K562 (cell line): ENCODE measurements at regions not wholly inside any gene's neighbourhood (a gene's known extent, or its start where the extent isn't known, plus 50 kb on each side); places are given as distances from the start of the nearest gene placed in this dataset.
A peak's percentile ranks its signal among the peaks of the same experiment; 100 is the strongest.

Experiments used
- ATAC-seq: fragments of 200-7000 bp; cut with Tn5 transposase; 3 replicates; pipeline ENCODE4 v1.9.1; 2020; ENCODE audit warnings: moderate library complexity
- BruUV-seq: library from RNA; stranded (reverse); fragments of 400-500 nt; replicated peaks from 2 replicates; lab custom pipeline; 2021; lab: Mats Ljungman, UMichigan
- CTCF ChIA-PET: fragments of 300-600 bp; formaldehyde crosslinking; extraction: SDS; loops from one replicate; lab custom pipeline; 2021; ENCODE audit warnings: low intra/inter-chr PET ratio; lab: Yijun Ruan, JAX
- POLR2A ChIA-PET: fragments of 300-600, 350-650 bp; sonication (Branson Sonifier 250); formaldehyde crosslinking; extraction: SDS; loops from one replicate; lab custom pipeline; 2021; ENCODE audit warnings: antibody characterized with exemption, inconsistent platforms; lab: Yijun Ruan, JAX
- DNase-seq, 4 experiments: peaks; one replicate each; pipeline versions ENCODE4 v3.0.0 to v3.0.0-alpha.2; 2011 to 2018; ENCODE audit warnings: low spot score in 3 of 4, mixed read lengths in 3 of 4; ENCODE audit errors: extremely low read depth in 1 of 4
- FAIRE-seq: peaks from 2 replicates; lab custom pipeline; 2011; peaks lifted over from hg19 to GRCh38; lab: Jason Lieb, UNC
- H2AFZ ChIP-seq: 2 replicates; pipeline ENCODE4 v1.6.0; 2011; ENCODE audit warnings: low read depth, low read length, control low read depth, inconsistent platforms
- H3K27ac ChIP-seq: fragments of 200-600 bp; 3 replicates; pipeline ENCODE4 v1.8.0; 2011; ENCODE audit warnings: low read depth, mild to moderate bottlenecking, control low read depth, inconsistent platforms, low read length, moderate library complexity, mixed read lengths; ENCODE audit errors: extremely low read depth
- H3K27me3 ChIP-seq, 2 experiments: fragments of 300-600 bp in 1 of 2; 2 replicates in 1 of 2; 3 replicates in 1 of 2; pipeline versions ENCODE4 v1.6.0 to v1.8.0; 2011; ENCODE audit warnings: inconsistent platforms in 2 of 2, low read length in 2 of 2, mild to moderate bottlenecking in 1 of 2, mixed read lengths in 1 of 2, moderate library complexity in 1 of 2; ENCODE audit not compliant: control insufficient read depth in 2 of 2, insufficient read depth in 2 of 2
- H3K36me3 ChIP-seq: fragments of 300-600 bp; 3 replicates; pipeline ENCODE4 v1.8.0; 2011; ENCODE audit warnings: mild to moderate bottlenecking, low read length, inconsistent platforms; ENCODE audit not compliant: control insufficient read depth, insufficient read depth
- H3K4me1 ChIP-seq, 2 experiments: fragments of 200-600 bp in 1 of 2; replicated peaks in 1 of 2; 2 replicates in 1 of 2; 3 replicates in 1 of 2; pipeline versions ENCODE4 v1.5.1 to v1.8.0; 2011; ENCODE audit warnings: inconsistent platforms in 2 of 2, low read length in 2 of 2, mild to moderate bottlenecking in 1 of 2, mixed read lengths in 1 of 2, moderate library complexity in 1 of 2; ENCODE audit not compliant: control insufficient read depth in 2 of 2, insufficient read depth in 2 of 2
- H3K4me2 ChIP-seq: 2 replicates; pipeline ENCODE4 v1.6.1; 2011; ENCODE audit warnings: low read length, control low read depth, inconsistent platforms, mixed read lengths; ENCODE audit not compliant: insufficient read depth
- H3K4me3 ChIP-seq: fragments of 200-600 bp; sonication (generic), shearing (Covaris generic); 2 replicates; pipeline ENCODE4 v1.5.1; 2016; ENCODE audit warnings: control low read depth, inconsistent platforms
- H3K79me2 ChIP-seq: fragments of 200-600 bp; 3 replicates; pipeline ENCODE4 v1.8.0; 2011; ENCODE audit warnings: low read length, inconsistent platforms; ENCODE audit not compliant: control insufficient read depth, insufficient read depth
- H3K9ac ChIP-seq, 2 experiments: 2 replicates each; pipeline versions ENCODE4 v1.6.0 to v1.6.1; 2011; ENCODE audit warnings: low read depth in 2 of 2, low read length in 2 of 2, control low read depth in 1 of 2, inconsistent platforms in 1 of 2, mild to moderate bottlenecking in 1 of 2, mixed read lengths in 1 of 2; ENCODE audit not compliant: insufficient read depth in 1 of 2
- H3K9me1 ChIP-seq: one replicate; pipeline ENCODE4 v1.6.0; 2011; ENCODE audit warnings: inconsistent platforms, mild to moderate bottlenecking, low read length, moderate library complexity; ENCODE audit not compliant: control insufficient read depth, insufficient read depth
- H3K9me3 ChIP-seq: replicated peaks from 2 replicates; pipeline ENCODE4 v1.5.1; 2011; ENCODE audit warnings: low read depth, low read length, inconsistent platforms; ENCODE audit not compliant: control insufficient read depth, insufficient read depth
- H4K20me1 ChIP-seq: replicated peaks from 2 replicates; pipeline ENCODE4 v1.6.1; 2011; ENCODE audit warnings: low read length, inconsistent platforms, mixed read lengths; ENCODE audit not compliant: control insufficient read depth, insufficient read depth
- CBFB ChIP-seq: sonication (generic); formaldehyde crosslinking; IDR thresholded peaks from 2 replicates; pipeline ENCODE4 v1.4.0; 2020; ENCODE audit warnings: mild to moderate bottlenecking, missing genetic modification reagents
- DPF2 ChIP-seq: fragments of 450-650 bp; IDR thresholded peaks from 2 replicates; pipeline ENCODE4 v1.6.1; 2016
- E2F8 ChIP-seq: fragments of 450-650 bp; IDR thresholded peaks from 2 replicates; pipeline ENCODE4 v1.7.1; 2018; ENCODE audit warnings: mild to moderate bottlenecking, low read depth; ENCODE audit not compliant: partially characterized antibody
- GABPA ChIP-seq: fragments of 200-800 bp; sonication (Bioruptor generic); conservative IDR thresholded peaks from 2 replicates; pipeline ENCODE4 v1.6.1; 2016; ENCODE audit warnings: low read depth, missing genetic modification characterization, missing compliant biosample characterization
- ID3 ChIP-seq, 2 experiments: fragments of 250-450 bp in 1 of 2; fragments of 450-650 bp in 1 of 2; sonication (Bioruptor Pico) in 1 of 2; IDR thresholded peaks; 2 replicates each; pipeline versions ENCODE4 v1.6.1 to v1.8.0; 2016 to 2021; ENCODE audit warnings: mild to moderate bottlenecking in 2 of 2, moderate library complexity in 2 of 2, missing compliant biosample characterization in 1 of 2, missing genetic modification characterization in 1 of 2
- MLLT1 ChIP-seq, 2 experiments: fragments of 450-650 bp; IDR thresholded peaks; 2 replicates each; pipeline ENCODE4 v1.6.1; 2016
- NR3C1 ChIP-seq: sonication (generic); formaldehyde crosslinking; IDR thresholded peaks from 2 replicates; pipeline ENCODE4 v1.8.1; 2022; ENCODE audit warnings: missing genetic modification reagents
- NRF1 ChIP-seq, 2 experiments: fragments of 450-650 bp; IDR thresholded peaks in 1 of 2; conservative IDR thresholded peaks in 1 of 2; 2 replicates each; pipeline ENCODE4 v1.6.1; 2014; ENCODE audit warnings: mild to moderate bottlenecking in 2 of 2
- OTX1 ChIP-seq: fragments of 450-650 bp; formaldehyde crosslinking; IDR thresholded peaks from 2 replicates; pipeline ENCODE4 v1.4.0; 2022; ENCODE audit warnings: mild to moderate bottlenecking
- PHF8 ChIP-seq: fragments of 200-600 bp; sonication (generic); IDR thresholded peaks from 2 replicates; pipeline ENCODE4 v1.6.1; 2012; ENCODE audit warnings: mixed run types, mild to moderate bottlenecking, inconsistent platforms, low read length, moderate library complexity, borderline replicate concordance
- RBM25 ChIP-seq: fragments of 200-400 bp; formaldehyde crosslinking; IDR thresholded peaks from 2 replicates; pipeline ENCODE4 v1.6.1; 2018; ENCODE audit warnings: low read length, low read depth, moderate library complexity; ENCODE audit not compliant: severe bottlenecking
- SMAD3 ChIP-seq: fragments of 450-650 bp; formaldehyde crosslinking; conservative IDR thresholded peaks from 2 replicates; pipeline ENCODE4 v1.4.0; 2020; ENCODE audit warnings: mild to moderate bottlenecking
- SRSF7 ChIP-seq: fragments of 200-400 bp; formaldehyde crosslinking; optimal IDR thresholded peaks from 2 replicates; pipeline ENCODE3; 2017; ENCODE audit warnings: mild to moderate bottlenecking, low read depth, low read length
- STAT5A ChIP-seq: IDR thresholded peaks from 2 replicates; pipeline ENCODE4 v1.6.1; 2012; ENCODE audit warnings: low read length, inconsistent platforms, borderline replicate concordance
- TAF1 ChIP-seq: IDR thresholded peaks from 2 replicates; pipeline ENCODE4 v1.6.1; 2011; ENCODE audit warnings: mild to moderate bottlenecking, low read length, moderate library complexity; ENCODE audit not compliant: insufficient read depth, control insufficient read depth, severe bottlenecking; ENCODE audit errors: extremely low read depth
- ZBTB12 ChIP-seq: fragments of 250-450 bp; sonication (Bioruptor Pico); IDR thresholded peaks from 2 replicates; pipeline ENCODE4 v1.4.0; 2020
- ZNF551 ChIP-seq: fragments of 250-450 bp; sonication (Bioruptor Pico); IDR thresholded peaks from 2 replicates; pipeline ENCODE4 v1.5.0; 2021; ENCODE audit warnings: mild to moderate bottlenecking, moderate library complexity
- ZNF76 ChIP-seq: fragments of 250-450 bp; sonication (Bioruptor Pico); IDR thresholded peaks from 2 replicates; pipeline ENCODE4 v1.4.0; 2020; ENCODE audit warnings: mild to moderate bottlenecking, moderate library complexity, borderline replicate concordance
- WGBS: fragments of 100-300 bp; shearing (Covaris generic); methylation state at CpG from one replicate; pipeline ENCODE4 v1.1.6; 2016; ENCODE audit warnings: low coverage, mixed read lengths; ENCODE audit not compliant: insufficient coverage; ENCODE audit errors: missing lambda C conversion rate; 5-methylcytosine and 5-hydroxymethylcytosine counted together
- in situ Hi-C: fragments of 300-500 bp; cut with MboI; formaldehyde crosslinking; loops from 4 replicates; pipeline ENCODE4 v1.15.0; 2018; ENCODE audit warnings: inconsistent platforms, mixed read lengths
- intact Hi-C: fragments of 100-400 bp; cut with micrococcal nuclease; formaldehyde crosslinking; loops from 2 replicates; pipeline ENCODE4 v1.14.2; 2022

GRCh38 chr1:201673093-201673492 is 134.2 kb downstream of the NAV1 start:
- no peaks in the 10 kb centered on the region; the same call in 1 of the 2 replicates for H4K20me1 ChIP-seq
- peaks cover 3 to 18% of the 10 kb centered on the region in 2 experiments; a peak in 4 of 5 replicates for H3K4me1 ChIP-seq
- H3K27me3 ChIP-seq = peaks cover 0 to 17% of the 10 kb centered on the region in 2 experiments; a peak in 3 of 5 replicates
- no peak overlapping the region for H3K9ac ChIP-seq
- no peaks in the 10 kb centered on the region; the same call in 2 of the 3 replicates for H3K79me2 ChIP-seq
- no peaks in the 10 kb centered on the region for H3K9me1 ChIP-seq
- H3K4me3 ChIP-seq = no peak overlapping the region
- peak; percentile 23 for FAIRE-seq
- no peak overlapping the region for H3K27ac ChIP-seq
- in situ Hi-C loops = no loop called here
- intact Hi-C loops = no loop called here
- ChIA-PET POLR2A (interaction anchor here (1.1 to 1.5 kb wide), 3 partner anchors 14 to 22 kb away, joined by 3 to 4 read pairs (median 3); no protein-coding TSS in a partner anchor), CTCF (no interaction called here)
- H3K9me3 ChIP-seq = no peaks in the 10 kb centered on the region
- ATAC-seq = no peak
- H2AFZ ChIP-seq = no peak overlapping the region
- no TSS peak for BruUV-seq
- DNase-seq = no peak
- no peak overlapping the region for H3K4me2 ChIP-seq
- no peaks in the 10 kb centered on the region for H3K36me3 ChIP-seq
- WGBS = 52% methylated on average over 9 of the region's 9 CpGs
- TF ChIP-seq SMAD3 = no peak
- no peak for TF ChIP-seq STAT5A
- no peak for TF ChIP-seq E2F8
- TF ChIP-seq ID3 (CRISPR knock-in tag; IDR thresholded peaks at IDR 0.05) = no peak
- TF ChIP-seq ID3 (tag; IDR thresholded peaks at IDR 0.05) = no peak
- no peak for TF ChIP-seq SRSF7
- no peak for TF ChIP-seq ZNF551 (CRISPR knock-in tag)
- TF ChIP-seq RBM25 = no peak
- TF ChIP-seq NRF1 (conservative IDR thresholded peaks at IDR 0.05 in 1 of 2, IDR thresholded peaks at IDR 0.05 in 1 of 2) = no peak
- TF ChIP-seq ZNF76 (CRISPR knock-in tag) = no peak
- no peak for TF ChIP-seq OTX1 (CRISPR knock-in tag)
- TF ChIP-seq CBFB = no peak
- no peak for TF ChIP-seq MLLT1 (IDR thresholded peaks at IDR 0.05)
- TF ChIP-seq ZBTB12 (CRISPR knock-in tag) = no peak
- no peak for TF ChIP-seq PHF8
- peak; percentile 42; the same call in 1 of the 2 replicates for TF ChIP-seq GABPA (tag)
- no peak for TF ChIP-seq DPF2
- no peak for TF ChIP-seq TAF1
- no peak for TF ChIP-seq NR3C1 (CRISPR knock-in tag)
